ENCODE measurements at regions not wholly inside any gene's neighbourhood (a gene's known extent, or its start where the extent isn't known, plus 50 kb on each side); places are given as distances from the start of the nearest gene placed in this dataset.

GRCh38 chr9:78671785-78672184 is 374.9 kb downstream of the PSAT1 start:
- 50 to 53% methylated on average over 3 of the region's 3 CpGs for whole genome bisulfite sequencing, 2 donors

GRCh38 chr9:78674874-78675273 is 377.9 kb downstream of the PSAT1 start:
- WGBS, 2 donors: 90 to 93% methylated on average over 2 of the region's 2 CpGs
- TF ChIP-seq POLR2A (IDR thresholded peaks at IDR 0.05) (no peak), CTCF (IDR thresholded peaks at IDR 0.05) (no peak)
- H3K9me3 ChIP-seq: no peaks in the 10 kb centered on the region
- DNase-seq: no peak
- intact Hi-C loops (cut with DNase I): no loop called here
- no peak overlapping the region for H3K4me3 ChIP-seq (replicated peaks in 1 of 3)
- no peak overlapping the region for H3K27ac ChIP-seq
- no peaks in the 10 kb centered on the region for H3K36me3 ChIP-seq
- no peaks in the 10 kb centered on the region for H3K4me1 ChIP-seq
- no peaks in the 10 kb centered on the region for H3K27me3 ChIP-seq

More at GRCh38 chr9:78671785-78672184, 374.9 kb downstream of the PSAT1 start:
- Histone ChIP-seq H3K9me3 (no peaks in the 10 kb centered on the region), H3K27me3 (no peaks in the 10 kb centered on the region), H3K27ac (no peak overlapping the region), H3K4me3 (replicated peaks in 1 of 3) (no peak overlapping the region), H3K36me3 (no peaks in the 10 kb centered on the region), H3K4me1 (no peaks in the 10 kb centered on the region)
- no peak for TF ChIP-seq POLR2A (IDR thresholded peaks at IDR 0.05)
- intact Hi-C loops (cut with DNase I): no loop called here
- no peak for DNase-seq

- no peaks in the 10 kb centered on the region for H3K9me3 ChIP-seq
- H3K27me3 ChIP-seq: no peaks in the 10 kb centered on the region
- H3K27ac ChIP-seq: no peak overlapping the region
- intact Hi-C loops (cut with DNase I): no loop called here
- no peak for DNase-seq
- H3K4me1 ChIP-seq: peaks cover 0 to 4% of the 10 kb centered on the region in 2 donors
- H3K36me3 ChIP-seq: no peaks in the 10 kb centered on the region
- H3K4me3 ChIP-seq (replicated peaks in 1 of 3): no peak overlapping the region
- TF ChIP-seq POLR2A (IDR thresholded peaks at IDR 0.05): no peak
- TF ChIP-seq CTCF (IDR thresholded peaks at IDR 0.05): no peak
- WGBS, 2 donors: 86 to 91% methylated on average over 2 of the region's 2 CpGs
These were observed 379.1 kb downstream of the PSAT1 start for GRCh38 chr9:78676009-78676408.

- DNase-seq: no peak
- intact Hi-C loops (cut with DNase I): no loop called here
- H3K4me3 ChIP-seq (replicated peaks in 1 of 3): no peak overlapping the region
- H3K36me3 ChIP-seq: no peaks in the 10 kb centered on the region
- H3K27me3 ChIP-seq: no peaks in the 10 kb centered on the region
- H3K4me1 ChIP-seq: peaks cover 0 to 4% of the 10 kb centered on the region in 2 donors
- TF ChIP-seq CTCF (IDR thresholded peaks at IDR 0.05): no peak
- TF ChIP-seq POLR2A (IDR thresholded peaks at IDR 0.05): no peak
- no peak overlapping the region for H3K27ac ChIP-seq
- H3K9me3 ChIP-seq: no peaks in the 10 kb centered on the region
These were observed 379.7 kb downstream of the PSAT1 start for GRCh38 chr9:78676623-78677022.

- TF ChIP-seq CTCF (IDR thresholded peaks at IDR 0.05): no peak
- no peak for TF ChIP-seq POLR2A (IDR thresholded peaks at IDR 0.05)
- Histone ChIP-seq H3K4me1 (peaks cover 0 to 4% of the 10 kb centered on the region in 2 donors), H3K36me3 (no peaks in the 10 kb centered on the region), H3K27ac (no peak overlapping the region), H3K9me3 (no peaks in the 10 kb centered on the region), H3K4me3 (replicated peaks in 1 of 3) (no peak overlapping the region), H3K27me3 (no peaks in the 10 kb centered on the region)
- WGBS, 2 donors: 33 to 36% methylated on average over 2 of the region's 2 CpGs
- intact Hi-C loops (cut with DNase I): no loop called here
- no peak for DNase-seq
These were observed 380.4 kb downstream of the PSAT1 start for GRCh38 chr9:78677326-78677725.

- intact Hi-C loops (cut with DNase I): no loop called here
- TF ChIP-seq POLR2A (IDR thresholded peaks at IDR 0.05) (no peak), CTCF (IDR thresholded peaks at IDR 0.05) (no peak)
These were observed 382.0 kb downstream of the PSAT1 start for GRCh38 chr9:78678877-78679276.

More at GRCh38 chr9:78678877-78679276, 382.0 kb downstream of the PSAT1 start:
- WGBS, 2 donors: 81 to 88% methylated on average over 5 of the region's 5 CpGs
- no peaks in the 10 kb centered on the region for H3K9me3 ChIP-seq
- no peaks in the 10 kb centered on the region for H3K36me3 ChIP-seq
- H3K27ac ChIP-seq: no peak overlapping the region
- no peak for DNase-seq
- no peak overlapping the region for H3K4me3 ChIP-seq (replicated peaks in 1 of 3)
- H3K4me1 ChIP-seq: peaks cover 0 to 4% of the 10 kb centered on the region in 2 donors
- H3K27me3 ChIP-seq: no peaks in the 10 kb centered on the region

Data from thyroid gland (tissue), 4 donors.